GM21529 (cell line): ENCODE measurements at regions not wholly inside any gene's neighbourhood (a gene's known extent, or its start where the extent isn't known, plus 50 kb on each side); places are given as distances from the start of the nearest gene placed in this dataset.
A peak's percentile ranks its signal among the peaks of the same experiment; 100 is the strongest.

Experiments used
- ATAC-seq: cut with Tn5 transposase; IDR thresholded peaks from one replicate; pipeline ENCODE4 v1.9.1; 2021; ENCODE audit not compliant: unreplicated experiment

DNA sequence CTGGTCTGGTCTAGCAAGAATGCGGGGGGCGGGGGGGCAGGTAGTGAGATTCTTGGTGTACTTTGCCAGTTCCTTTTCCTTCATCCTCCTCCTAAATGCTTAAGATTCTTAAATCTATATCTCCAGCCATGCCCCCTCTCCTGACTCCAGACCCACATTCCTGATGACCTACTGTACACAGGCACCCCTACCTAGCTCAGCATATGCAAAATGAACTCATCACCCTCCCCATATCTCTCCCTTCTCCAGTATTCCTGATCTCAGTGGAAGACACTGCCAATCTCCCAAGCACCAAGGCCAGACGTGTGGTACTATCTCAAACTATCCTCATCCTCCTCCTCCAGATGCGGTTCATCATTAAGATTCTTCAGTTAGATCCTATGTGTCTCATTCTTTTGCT lies 215.8 kb downstream of the SPTSSA start:
- no peak for ATAC-seq

DNA sequence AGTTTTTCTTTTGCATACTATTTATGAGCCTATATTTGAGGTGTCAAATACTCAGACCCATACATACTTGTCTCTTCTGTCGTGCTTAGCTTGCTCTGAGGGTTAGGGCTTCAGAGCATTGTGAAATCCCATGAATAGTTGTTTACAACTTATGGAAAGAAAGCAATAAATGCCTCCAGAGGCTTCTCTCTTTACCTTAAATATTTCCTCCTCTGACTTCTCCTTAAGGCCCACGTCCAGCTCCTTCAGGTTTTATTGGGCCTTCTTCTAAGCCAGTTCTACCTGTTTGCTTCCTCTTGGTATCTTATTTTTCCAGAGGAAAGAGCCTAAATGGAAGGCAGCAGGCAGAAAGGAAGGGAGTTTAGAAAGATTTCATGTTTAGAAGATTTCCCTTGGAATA lies 218.6 kb downstream of the SPTSSA start:
- no peak for ATAC-seq

DNA sequence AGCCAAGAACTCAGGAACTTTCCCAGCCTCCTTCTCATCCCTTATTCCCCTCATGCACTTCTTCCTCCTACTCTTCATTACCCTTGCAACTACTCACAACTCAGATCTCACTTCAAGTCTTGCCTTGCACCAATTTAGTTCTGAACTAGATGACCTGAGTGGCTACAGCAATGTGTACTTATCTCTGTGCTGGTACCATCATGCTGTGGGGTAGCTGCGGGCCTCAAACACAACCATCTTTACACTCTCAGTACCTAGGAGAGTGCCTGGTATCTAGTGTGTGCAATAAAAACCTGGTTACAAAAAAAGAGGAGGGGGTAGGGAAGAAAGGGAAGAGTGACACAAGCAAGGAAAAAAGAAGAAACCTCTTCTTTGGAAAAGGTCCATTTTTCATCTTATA lies 219.0 kb downstream of the SPTSSA start:
- no peak for ATAC-seq

DNA sequence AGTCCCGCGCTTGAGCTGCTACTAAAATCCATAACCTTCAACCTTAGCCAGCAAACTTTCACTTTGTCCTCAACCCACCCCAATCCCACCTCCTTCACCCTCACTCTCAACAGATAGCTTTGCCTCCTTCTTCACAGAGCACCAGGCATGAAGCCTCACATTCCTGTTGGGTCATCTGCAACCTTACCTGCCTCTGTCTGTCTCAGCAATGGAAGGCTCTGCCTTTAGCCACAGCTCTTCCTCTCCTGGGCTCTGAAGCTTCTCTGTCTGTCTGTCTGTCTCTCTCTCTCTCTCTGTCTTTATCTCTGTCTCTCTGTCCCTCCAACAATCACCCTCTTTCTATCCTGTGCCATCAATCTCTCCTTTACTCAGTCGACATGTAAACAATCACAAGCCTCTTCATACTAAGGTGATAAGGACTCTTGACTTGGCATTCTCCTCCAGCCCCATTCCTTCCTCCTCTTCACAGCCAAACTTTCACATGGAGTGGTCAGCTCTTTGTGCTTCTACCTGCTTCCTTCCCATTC lies 220.8 kb downstream of the SPTSSA start:
- ATAC-seq, result no peak

DNA sequence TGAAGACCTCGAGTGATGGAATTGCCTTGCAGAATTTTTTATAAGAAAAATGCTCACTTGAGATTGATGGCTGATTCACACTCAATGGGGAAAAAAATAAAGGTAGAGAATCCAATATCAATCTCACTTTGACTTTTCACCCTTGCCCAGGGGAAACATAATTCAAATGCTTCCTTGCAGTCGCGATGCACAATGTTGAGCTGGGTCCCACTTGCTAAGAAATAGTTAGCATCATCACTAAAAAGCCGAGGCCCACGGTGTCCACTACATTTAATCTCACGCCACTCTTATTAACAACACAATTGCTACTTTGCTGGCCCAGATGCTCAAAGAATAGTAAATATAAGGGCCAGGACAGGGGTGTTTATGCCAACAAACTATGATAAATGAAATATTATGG lies 223.4 kb downstream of the SPTSSA start:
- no peak for ATAC-seq

DNA sequence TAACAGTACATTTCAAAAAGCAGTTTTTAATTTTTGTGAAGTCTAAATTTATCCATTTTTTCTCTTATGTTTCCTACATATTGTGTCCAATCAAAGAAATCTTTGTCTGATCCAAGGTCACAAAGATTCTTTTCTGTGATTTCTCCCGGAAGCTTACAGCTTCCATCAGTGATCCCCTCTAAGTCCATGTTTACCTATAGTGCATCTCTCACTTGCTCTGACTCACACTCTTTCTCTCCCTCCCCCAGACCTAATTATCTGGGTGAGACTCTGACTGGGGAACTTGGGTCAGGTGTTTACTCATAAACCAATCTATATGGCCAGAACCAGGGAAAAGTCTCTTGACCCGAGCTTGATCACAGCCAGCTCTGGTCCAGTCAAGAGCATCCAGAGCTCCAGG lies 224.4 kb downstream of the SPTSSA start:
- no peak for ATAC-seq

DNA sequence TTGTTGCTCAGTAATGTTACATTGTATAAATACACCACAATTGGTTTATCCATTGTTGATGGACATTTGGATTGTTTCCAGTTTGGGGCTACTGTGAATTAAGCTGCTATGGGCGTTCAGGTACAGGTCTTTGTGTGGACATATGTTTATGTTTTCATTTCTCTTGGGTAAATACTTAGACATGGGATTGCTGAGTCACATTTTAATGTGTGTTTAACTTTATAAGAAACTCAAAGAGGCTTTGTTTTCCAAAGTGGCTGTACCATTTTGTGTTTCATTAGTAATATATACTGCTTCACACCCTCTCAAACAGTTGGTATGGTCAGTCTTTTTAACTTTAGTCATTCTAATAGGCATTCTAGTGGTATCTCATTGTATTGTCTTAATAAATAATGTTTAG lies 225.0 kb downstream of the SPTSSA start:
- no peak for ATAC-seq

DNA sequence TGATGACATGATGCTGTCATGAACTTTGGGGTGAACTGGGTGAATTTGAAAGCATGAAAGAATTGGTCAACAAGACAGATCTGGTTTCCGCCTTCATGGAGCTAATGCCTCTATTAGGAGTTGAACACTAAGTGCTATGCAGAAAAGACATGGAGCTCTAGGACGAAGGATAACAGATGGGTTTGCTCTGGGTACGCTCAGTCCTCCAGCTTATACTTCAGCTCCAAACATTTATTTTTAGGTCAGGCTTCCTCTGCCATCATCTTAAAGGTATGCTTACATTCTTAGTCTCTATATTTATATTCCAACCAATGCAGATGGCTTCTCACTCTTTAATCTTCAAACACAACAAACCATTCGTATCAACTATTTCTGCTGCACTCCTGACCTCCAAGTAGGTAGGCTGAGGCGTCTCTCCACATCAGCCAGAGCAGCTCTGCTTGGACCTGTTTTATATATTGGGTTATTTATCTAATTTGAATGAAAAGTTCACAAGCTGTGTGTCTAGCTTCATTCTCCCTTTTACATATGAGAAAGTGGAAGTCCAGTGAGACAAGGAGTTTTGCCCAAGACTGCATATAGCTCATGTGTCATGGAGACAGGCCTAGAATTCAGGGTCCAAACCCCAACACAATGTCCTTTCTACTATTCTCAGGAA lies 226.3 kb downstream of the SPTSSA start:
- ATAC-seq, result no peak

DNA sequence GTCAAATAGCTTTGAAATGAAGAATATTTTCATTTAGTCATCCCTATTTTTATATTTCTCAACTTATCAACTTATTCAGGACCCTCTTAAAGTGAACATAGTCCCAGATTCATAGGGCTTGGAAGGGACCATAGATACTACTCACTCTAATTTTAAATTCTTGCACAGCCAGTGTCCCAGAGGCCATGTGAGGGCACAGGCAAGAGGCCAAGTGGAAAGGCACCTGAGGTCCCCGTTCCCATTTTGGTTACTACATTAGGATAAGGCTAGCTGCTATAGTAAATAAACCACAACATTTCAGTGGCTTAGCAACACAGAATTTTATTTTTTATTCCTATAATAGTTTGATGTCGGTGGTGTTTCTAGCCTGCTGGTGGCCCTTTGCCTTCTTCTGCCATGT lies 227.8 kb downstream of the SPTSSA start:
- ATAC-seq, result no peak

DNA sequence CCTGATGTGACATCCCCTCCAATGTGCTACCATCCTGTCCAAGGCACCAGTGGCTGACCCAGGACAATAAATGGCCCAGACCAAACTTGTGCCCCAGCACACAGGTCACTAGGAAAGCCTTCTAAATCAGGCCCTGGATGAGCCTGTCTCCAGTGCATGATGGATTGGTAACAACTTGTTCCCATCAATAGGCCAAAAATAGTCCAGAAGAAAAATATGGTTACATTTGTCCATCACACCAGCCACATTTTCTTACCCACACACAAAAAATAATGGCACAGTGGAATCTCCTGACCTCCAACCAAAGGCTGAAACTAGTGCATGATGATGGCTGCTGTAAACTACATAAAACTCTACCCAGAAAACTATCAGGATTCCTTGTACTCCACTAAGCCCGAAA lies 228.4 kb downstream of the SPTSSA start:
- no peak for ATAC-seq

DNA sequence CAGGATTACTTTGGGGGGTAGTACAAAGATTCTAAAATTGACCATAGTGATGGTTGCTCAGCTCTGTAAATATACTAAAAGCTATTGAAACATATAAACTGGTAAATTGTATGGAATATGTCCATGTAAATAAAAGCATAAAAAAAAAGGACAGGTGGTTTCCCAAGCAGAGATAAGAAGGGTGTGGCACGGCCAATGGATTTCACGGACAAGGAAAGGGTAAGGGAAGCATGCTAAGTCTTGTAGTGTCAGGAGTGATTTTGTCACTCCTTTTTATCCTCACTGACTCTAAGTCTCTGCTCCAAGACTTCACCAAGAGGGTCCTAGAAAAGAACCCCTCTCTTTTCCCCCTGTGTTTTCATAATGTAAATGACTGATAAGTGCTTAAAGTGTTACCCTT lies 229.2 kb downstream of the SPTSSA start:
- no peak for ATAC-seq

DNA sequence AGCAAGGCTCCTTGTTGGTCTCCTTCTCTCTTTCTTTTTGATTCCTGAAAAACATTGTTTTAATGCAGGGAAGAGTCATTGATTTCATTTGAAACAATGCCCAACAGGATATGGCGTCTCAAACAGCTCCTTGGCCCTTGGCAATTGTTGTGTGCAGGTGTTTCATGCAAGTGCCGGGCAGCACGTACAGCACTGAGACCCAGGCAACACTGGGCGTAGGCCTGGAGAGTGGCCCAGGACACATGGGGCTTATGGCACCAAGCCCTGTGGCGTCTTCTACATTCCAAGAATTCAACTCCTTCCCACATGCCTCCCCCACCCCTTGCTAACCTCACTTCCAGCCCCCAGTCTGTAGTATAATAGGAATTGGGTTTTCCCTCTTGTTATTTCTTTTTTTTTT lies 230.4 kb downstream of the SPTSSA start:
- ATAC-seq, result no peak

DNA sequence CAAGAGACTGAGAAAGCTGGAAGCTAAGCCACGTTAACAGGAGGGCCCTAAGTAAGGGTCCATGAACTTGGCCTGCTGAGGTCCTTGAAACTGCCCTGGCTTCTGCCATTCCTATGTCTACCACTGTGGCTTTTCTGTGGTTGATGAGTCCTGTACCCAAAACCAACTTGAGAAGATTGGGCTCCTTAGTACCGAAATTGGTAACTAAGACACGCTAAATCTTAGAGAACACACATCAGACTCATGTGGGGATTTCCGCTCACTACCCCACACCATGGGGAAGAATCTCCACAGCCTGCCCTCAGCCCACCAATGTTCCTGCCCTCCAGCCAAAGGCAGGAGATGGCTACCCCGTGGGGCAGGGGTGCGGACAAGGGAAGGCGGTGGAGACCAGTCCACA lies 232.9 kb downstream of the SPTSSA start:
- ATAC-seq, result no peak

DNA sequence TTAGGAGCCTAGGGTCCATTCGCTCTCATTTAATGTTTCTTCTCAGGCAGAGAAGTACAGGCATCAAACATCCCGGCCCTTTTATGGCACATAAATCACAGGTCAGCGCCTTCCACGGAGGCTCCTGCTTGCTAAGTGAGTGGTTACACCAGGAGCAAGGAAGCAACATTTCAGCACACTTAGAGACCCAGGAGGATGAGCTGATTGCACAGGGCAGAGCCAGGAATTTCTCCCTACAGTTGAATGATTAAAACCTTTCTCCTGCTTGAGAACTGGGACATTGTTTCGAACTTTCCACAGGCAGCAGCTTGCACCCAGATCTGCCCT lies 233.4 kb downstream of the SPTSSA start:
- ATAC-seq, result no peak

DNA sequence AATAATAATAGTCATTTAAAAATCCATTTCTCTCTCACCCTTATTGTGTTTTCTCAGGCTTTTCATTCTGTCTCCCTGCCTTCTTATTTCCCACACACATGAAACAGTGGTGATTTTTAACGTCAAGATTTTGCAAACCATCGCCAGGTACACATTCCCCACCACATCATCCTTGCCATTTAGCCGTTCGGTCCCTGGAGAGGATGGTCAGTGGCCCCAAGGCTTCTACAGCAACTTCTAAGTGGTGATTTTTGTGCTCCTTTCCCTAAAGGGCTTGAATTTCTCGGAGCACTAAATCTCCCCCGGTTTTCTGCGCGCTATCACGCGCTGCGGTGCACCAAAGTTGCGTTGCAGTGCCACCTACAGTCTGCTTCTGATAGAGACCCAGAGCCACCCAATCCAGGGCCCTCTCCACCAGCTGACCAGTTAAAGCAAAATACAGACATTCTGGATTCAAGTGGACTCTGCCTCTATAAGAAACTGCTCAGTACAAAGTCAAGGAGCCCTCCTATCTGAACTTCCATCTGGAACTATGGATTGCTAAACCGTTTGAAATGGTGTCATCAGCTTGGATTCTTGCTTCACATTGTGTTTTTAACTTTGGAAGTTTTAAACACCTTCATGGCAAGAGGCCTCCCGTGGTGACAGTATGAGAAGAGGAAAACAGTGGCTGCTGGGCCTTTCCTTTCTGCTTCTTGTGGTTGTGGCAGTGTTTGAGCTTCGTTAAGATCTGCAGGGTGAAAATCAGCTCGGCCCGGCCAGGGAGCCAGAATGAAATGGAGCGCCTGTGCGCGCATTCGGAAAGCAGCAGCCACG lies 234.0 kb downstream of the SPTSSA start:
- ATAC-seq, result peak; percentile 85

DNA sequence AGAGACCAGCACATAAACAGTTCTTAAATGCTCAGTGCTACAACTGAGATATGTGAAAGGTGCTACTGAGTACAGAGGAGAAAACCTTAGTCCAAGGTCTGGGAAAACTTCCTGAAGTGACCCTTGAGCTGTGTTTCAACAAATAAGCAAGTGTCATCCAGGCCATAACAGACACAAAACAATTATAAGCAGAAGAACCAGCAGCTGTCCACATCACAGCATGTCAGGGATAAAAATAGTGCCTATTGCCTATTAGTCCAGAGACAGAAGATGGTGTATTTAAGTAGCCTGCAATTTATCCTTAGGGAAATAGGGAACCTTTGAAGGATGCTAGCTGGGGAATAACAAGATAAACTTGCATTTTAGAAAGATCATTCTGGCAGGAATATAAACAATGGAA lies 237.8 kb downstream of the SPTSSA start:
- ATAC-seq, result no peak

DNA sequence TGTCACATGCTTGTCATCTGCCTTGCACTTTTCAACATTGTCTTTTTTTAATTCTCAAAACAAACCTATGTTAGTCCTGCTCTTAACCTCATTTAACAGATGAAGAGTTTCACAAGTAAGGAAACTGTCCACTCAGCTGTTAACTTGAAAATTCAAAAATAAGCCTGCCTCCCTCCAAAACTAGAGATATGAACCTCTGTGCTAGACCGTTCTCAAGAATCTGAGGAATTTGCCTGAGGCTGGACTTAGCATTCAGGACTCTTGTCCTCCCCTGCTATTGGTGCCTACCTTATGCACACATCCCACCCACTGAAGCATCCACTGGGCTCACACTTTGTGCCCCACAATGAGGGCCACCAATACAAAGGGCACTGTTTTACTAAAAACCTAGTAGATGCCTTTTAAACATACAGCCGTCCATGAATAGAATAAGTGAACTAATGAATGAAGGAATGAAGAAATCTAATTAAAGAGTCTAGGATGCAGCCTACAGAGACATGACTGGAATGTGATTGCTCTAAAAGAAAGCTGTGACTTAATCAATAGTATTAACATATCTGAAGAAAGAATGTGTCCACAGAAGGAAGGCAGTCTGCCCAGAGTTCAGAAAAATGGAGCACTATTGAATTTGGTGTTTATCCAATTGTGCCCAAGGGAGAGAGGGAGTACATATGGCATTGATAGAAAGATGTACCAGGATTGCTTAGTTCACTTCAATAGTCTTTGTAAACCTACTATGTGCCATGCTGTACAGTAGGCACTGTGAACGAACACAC lies 238.5 kb downstream of the SPTSSA start:
- ATAC-seq, result no peak

DNA sequence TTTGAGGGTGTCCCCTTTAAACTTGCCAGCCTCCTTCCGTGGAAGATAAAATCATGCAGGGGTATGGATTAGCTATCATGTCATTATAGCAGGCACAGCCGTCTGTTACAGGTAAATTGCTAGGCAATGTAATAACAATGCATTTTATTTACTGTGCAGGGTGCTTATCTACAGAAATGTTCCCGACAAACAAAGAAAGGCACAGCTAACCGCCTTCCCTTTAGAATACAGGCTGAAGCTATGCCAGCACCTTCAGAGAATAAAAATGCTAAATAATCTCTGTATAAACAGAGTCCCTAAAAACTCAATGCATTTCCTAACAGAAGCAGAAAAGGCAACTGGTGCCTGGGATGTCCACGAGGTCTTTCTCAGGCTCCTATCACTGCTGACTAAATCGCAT lies 239.2 kb downstream of the SPTSSA start:
- ATAC-seq, result no peak

DNA sequence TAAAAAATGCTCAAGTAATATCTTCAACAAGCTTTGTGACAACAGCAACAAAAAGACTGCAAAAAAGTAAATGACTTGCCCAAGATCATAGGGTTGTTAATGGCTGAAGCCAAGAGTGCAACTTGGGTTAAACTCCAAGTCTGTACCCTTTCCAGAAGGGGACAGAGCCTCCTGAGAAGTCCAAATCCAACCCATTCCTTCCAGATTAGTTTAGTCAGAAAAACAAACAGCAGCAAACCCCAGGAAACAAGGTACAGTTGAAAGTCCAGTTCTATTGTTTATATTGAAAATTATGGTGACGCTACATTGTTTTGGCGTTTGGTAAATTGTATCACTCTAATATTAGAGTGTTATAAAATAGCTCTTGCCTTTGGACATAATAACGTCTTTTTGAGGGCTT lies 239.9 kb downstream of the SPTSSA start:
- no peak for ATAC-seq

DNA sequence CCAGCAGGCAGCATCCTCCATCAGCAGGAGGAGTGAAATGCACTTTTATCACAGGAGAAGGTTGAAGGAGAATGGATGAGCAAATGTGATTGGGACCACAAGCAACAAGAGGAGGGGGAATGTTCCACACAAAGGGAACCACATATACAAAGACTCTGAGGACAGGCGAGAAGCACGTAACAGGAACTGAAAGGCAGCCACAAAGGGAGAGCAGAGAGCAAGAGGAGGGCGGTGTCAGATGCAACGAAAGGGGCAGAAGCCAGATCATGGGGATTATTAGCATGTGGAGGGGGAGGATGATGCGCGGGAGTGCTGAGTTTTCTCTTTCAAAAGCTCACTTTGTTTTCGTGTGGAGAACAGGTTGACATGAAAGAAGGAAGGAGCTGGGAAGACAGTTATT lies 241.1 kb downstream of the SPTSSA start:
- peak; percentile 91 for ATAC-seq

DNA sequence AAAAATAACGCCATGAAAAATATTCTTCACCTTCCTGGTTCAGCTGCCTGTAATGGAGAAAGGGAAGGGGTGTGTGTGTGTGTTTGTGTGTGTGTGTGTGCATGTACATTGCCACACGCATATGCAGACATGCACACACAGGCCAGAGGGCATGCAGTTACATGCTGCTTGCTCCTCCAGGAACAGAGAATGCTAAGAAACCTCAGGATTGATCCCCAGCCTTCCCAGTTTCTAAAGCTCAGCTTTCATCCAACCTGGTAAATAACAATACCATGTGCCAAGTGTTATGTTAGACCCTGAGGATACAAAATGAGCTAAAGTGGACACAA lies 241.7 kb downstream of the SPTSSA start:
- ATAC-seq, result no peak
